ENCODE measurements at regions not wholly inside any gene's neighbourhood (a gene's known extent, or its start where the extent isn't known, plus 50 kb on each side); places are given as distances from the start of the nearest gene placed in this dataset.

GRCh38 chr1:219419065-219419464, 193.8 kb downstream of the ZC3H11B start:
- TF ChIP-seq SUZ12 (IDR thresholded peaks at IDR 0.05), result no peak
- TF ChIP-seq SP1 (IDR thresholded peaks at IDR 0.05), result no peak
- TF ChIP-seq BHLHE40 (IDR thresholded peaks at IDR 0.05; ENCODE audit: borderline replicate concordance), result no peak
- TF ChIP-seq FOXM1 (IDR thresholded peaks at IDR 0.05; ENCODE audit: borderline replicate concordance), result no peak
- no peak for TF ChIP-seq HDGF (IDR thresholded peaks at IDR 0.05; ENCODE audit: borderline replicate concordance)
- TF ChIP-seq ELF4 (IDR thresholded peaks at IDR 0.05), result no peak

All from HEK293T (cell line).